ENCODE measurements at regions not wholly inside any gene's neighbourhood (a gene's known extent, or its start where the extent isn't known, plus 50 kb on each side); places are given as distances from the start of the nearest gene placed in this dataset.

DNA sequence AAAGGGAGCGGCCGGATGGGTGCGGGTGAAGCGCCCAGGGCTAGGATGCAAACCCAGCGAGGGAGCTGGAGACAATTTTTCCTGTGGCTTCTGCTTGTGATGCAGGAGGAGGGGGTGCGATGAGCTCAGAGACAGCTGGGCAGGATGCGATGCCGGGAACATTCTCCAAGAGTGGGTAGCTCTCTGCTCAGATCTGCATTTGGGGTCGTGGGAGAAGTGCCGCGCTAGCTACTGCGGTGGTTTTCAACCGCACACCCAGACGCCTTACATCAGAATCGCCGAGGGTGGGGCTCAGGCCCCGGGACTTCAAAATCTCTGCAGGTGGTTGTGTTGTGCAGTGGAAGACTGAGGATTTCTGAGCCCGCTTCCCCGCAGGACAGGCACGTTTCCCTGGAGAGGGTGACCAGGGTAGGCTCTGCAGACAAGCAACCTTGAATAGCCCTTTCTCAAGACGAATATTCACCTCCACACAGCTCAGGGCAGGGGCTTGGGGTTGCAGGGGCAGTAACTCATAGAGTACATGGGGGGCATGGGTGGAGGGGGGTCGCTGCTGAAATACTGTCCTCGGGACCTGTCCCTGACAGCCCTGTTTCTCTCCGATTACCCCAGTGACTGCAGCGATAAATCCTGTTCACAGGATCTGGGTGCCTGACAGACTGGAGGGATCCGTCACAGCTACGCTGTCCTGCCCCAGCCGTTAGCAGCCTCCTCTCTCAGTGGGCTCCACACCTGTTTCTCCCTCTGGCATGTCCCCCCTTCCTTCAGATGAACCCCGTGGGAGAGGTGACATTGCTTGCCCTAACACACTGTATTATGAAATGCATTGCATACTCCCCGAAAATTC is 63.3 kb downstream of the HAPSTR1 start (continued):
- no peak for TF ChIP-seq REST (IDR thresholded peaks at IDR 0.05; ENCODE audit: unreplicated experiment)
- TF ChIP-seq CTCF (conservative IDR thresholded peaks at IDR 0.05; ENCODE audit: low read depth in 2 of 2) = no peak
- TF ChIP-seq CREB1 (CRISPR knock-in tag; IDR thresholded peaks at IDR 0.05; ENCODE audit: low read depth) = no peak
- TF ChIP-seq, protein P1, sequence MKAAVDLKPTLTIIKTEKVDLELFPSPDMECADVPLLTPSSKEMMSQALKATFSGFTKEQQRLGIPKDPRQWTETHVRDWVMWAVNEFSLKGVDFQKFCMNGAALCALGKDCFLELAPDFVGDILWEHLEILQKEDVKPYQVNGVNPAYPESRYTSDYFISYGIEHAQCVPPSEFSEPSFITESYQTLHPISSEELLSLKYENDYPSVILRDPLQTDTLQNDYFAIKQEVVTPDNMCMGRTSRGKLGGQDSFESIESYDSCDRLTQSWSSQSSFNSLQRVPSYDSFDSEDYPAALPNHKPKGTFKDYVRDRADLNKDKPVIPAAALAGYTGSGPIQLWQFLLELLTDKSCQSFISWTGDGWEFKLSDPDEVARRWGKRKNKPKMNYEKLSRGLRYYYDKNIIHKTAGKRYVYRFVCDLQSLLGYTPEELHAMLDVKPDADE (IDR thresholded peaks at IDR 0.05) = no peak
- no peak for TF ChIP-seq ZNF331 (CRISPR knock-in tag; IDR thresholded peaks at IDR 0.05; ENCODE audit: low read depth)

GRCh38 chr16:9155871-9156270 is 64.4 kb downstream of the HAPSTR1 start:
- peaks cover 40% of the 10 kb centered on the region for H3K4me1 ChIP-seq (ENCODE audit: insufficient read depth)
- TF ChIP-seq JUNB (IDR thresholded peaks at IDR 0.05; ENCODE audit: unreplicated experiment) = no peak
- TF ChIP-seq, protein P2, sequence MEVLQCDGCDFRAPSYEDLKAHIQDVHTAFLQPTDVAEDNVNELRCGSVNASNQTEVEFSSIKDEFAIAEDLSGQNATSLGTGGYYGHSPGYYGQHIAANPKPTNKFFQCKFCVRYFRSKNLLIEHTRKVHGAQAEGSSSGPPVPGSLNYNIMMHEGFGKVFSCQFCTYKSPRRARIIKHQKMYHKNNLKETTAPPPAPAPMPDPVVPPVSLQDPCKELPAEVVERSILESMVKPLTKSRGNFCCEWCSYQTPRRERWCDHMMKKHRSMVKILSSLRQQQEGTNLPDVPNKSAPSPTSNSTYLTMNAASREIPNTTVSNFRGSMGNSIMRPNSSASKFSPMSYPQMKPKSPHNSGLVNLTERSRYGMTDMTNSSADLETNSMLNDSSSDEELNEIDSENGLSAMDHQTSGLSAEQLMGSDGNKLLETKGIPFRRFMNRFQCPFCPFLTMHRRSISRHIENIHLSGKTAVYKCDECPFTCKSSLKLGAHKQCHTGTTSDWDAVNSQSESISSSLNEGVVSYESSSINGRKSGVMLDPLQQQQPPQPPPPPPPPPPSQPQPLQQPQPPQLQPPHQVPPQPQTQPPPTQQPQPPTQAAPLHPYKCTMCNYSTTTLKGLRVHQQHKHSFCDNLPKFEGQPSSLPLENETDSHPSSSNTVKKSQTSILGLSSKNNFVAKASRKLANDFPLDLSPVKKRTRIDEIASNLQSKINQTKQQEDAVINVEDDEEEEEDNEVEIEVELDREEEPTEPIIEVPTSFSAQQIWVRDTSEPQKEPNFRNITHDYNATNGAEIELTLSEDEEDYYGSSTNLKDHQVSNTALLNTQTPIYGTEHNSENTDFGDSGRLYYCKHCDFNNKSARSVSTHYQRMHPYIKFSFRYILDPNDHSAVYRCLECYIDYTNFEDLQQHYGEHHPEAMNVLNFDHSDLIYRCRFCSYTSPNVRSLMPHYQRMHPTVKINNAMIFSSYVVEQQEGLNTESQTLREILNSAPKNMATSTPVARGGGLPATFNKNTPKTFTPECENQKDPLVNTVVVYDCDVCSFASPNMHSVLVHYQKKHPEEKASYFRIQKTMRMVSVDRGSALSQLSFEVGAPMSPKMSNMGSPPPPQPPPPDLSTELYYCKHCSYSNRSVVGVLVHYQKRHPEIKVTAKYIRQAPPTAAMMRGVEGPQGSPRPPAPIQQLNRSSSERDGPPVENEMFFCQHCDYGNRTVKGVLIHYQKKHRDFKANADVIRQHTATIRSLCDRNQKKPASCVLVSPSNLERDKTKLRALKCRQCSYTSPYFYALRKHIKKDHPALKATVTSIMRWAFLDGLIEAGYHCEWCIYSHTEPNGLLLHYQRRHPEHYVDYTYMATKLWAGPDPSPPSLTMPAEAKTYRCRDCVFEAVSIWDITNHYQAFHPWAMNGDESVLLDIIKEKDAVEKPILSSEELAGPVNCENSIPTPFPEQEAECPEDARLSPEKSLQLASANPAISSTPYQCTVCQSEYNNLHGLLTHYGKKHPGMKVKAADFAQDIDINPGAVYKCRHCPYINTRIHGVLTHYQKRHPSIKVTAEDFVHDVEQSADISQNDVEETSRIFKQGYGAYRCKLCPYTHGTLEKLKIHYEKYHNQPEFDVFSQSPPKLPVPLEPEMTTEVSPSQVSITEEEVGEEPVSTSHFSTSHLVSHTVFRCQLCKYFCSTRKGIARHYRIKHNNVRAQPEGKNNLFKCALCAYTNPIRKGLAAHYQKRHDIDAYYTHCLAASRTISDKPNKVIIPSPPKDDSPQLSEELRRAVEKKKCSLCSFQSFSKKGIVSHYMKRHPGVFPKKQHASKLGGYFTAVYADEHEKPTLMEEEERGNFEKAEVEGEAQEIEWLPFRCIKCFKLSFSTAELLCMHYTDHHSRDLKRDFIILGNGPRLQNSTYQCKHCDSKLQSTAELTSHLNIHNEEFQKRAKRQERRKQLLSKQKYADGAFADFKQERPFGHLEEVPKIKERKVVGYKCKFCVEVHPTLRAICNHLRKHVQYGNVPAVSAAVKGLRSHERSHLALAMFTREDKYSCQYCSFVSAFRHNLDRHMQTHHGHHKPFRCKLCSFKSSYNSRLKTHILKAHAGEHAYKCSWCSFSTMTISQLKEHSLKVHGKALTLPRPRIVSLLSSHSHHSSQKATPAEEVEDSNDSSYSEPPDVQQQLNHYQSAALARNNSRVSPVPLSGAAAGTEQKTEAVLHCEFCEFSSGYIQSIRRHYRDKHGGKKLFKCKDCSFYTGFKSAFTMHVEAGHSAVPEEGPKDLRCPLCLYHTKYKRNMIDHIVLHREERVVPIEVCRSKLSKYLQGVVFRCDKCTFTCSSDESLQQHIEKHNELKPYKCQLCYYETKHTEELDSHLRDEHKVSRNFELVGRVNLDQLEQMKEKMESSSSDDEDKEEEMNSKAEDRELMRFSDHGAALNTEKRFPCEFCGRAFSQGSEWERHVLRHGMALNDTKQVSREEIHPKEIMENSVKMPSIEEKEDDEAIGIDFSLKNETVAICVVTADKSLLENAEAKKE (CRISPR knock-in tag; IDR thresholded peaks at IDR 0.05) = no peak
- H3K9me2 ChIP-seq (ENCODE audit: insufficient read depth) = no peaks in the 10 kb centered on the region
- no peaks in the 10 kb centered on the region for H3K27me3 ChIP-seq (ENCODE audit: insufficient read depth)
- Mint-ChIP-seq H3K9me3 (peaks cover 7% of the 10 kb centered on the region), H3K36me3 (ENCODE audit: low read depth) (peaks cover 12% of the 10 kb centered on the region; the same call in 2 of the 3 replicates), H3K4me3 (no peak overlapping the region), H3K4me1 (peaks cover 49% of the 10 kb centered on the region), H3K27ac (no peak overlapping the region), H3K27me3 (ENCODE audit: insufficient read depth, low read depth, poor library complexity) (peaks cover 9% of the 10 kb centered on the region)
- H4K20me1 ChIP-seq (replicated peaks; ENCODE audit: insufficient read depth) = no peaks in the 10 kb centered on the region
- H3K4me3 ChIP-seq = no peak overlapping the region
- no peaks in the 10 kb centered on the region for H3K36me3 ChIP-seq (ENCODE audit: insufficient read depth)
- DNase-seq (ENCODE audit: low spot score) = peak; percentile 44
- H2AFZ ChIP-seq = no peak overlapping the region
- peak overlapping the region; percentile 28 for H3K27ac ChIP-seq (ENCODE audit: low read depth)
- peak overlapping the region; percentile 52 for H3K4me2 ChIP-seq
- H3K79me2 ChIP-seq (replicated peaks; ENCODE audit: insufficient read depth) = no peaks in the 10 kb centered on the region
- 0 out of 2 replicates have a peak, but pooled peaks cover 7% of the 10 kb centered on the region for H3F3A ChIP-seq (replicated peaks; ENCODE audit: low read depth)
- peak; percentile 8; the same call in 1 of the 3 replicates for ATAC-seq
